ENCODE measurements at regions not wholly inside any gene's neighbourhood (a gene's known extent, or its start where the extent isn't known, plus 50 kb on each side); places are given as distances from the start of the nearest gene placed in this dataset.

GRCh38 chr6:76852776-76853175 is 610.5 kb downstream of the HTR1B start:
- TF ChIP-seq, protein P1, sequence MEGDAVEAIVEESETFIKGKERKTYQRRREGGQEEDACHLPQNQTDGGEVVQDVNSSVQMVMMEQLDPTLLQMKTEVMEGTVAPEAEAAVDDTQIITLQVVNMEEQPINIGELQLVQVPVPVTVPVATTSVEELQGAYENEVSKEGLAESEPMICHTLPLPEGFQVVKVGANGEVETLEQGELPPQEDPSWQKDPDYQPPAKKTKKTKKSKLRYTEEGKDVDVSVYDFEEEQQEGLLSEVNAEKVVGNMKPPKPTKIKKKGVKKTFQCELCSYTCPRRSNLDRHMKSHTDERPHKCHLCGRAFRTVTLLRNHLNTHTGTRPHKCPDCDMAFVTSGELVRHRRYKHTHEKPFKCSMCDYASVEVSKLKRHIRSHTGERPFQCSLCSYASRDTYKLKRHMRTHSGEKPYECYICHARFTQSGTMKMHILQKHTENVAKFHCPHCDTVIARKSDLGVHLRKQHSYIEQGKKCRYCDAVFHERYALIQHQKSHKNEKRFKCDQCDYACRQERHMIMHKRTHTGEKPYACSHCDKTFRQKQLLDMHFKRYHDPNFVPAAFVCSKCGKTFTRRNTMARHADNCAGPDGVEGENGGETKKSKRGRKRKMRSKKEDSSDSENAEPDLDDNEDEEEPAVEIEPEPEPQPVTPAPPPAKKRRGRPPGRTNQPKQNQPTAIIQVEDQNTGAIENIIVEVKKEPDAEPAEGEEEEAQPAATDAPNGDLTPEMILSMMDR (IDR thresholded peaks at IDR 0.05; ENCODE audit: borderline replicate concordance, extremely low read depth, low read length, poor library complexity, severe bottlenecking): no peak
- TF ChIP-seq EZH2 (IDR thresholded peaks at IDR 0.05; ENCODE audit: borderline replicate concordance, low read depth, low read length, severe bottlenecking): no peak

Measured in DND-41 (cell line).